ENCODE measurements at regions not wholly inside any gene's neighbourhood (a gene's known extent, or its start where the extent isn't known, plus 50 kb on each side); places are given as distances from the start of the nearest gene placed in this dataset.
"Not testable (repeated sequence)": the region's sequence is repeated elsewhere in the genome, so short reads cannot be mapped to it uniquely, and the experiment has no call there.

GRCh38 chr21:8994640-8995511 lies 1526.5 kb upstream of the TPTE start:
- H3K79me1 ChIP-seq (ENCODE audit: low read length), result no peaks in the 10 kb centered on the region
- H3K79me2 ChIP-seq (ENCODE audit: control insufficient read depth, insufficient read depth, low read length), result no peaks in the 10 kb centered on the region
- no peak overlapping the region for H3K23ac ChIP-seq (ENCODE audit: low read length)
- no peak overlapping the region for H2AK5ac ChIP-seq (ENCODE audit: low read length)
- no peak overlapping the region for H3K27ac ChIP-seq (ENCODE audit: low read depth, low read length)
- no peak overlapping the region for H3K18ac ChIP-seq (ENCODE audit: low read length)
- no peak overlapping the region for H2BK15ac ChIP-seq (replicated peaks; ENCODE audit: low read depth)
- no peak overlapping the region for H4K8ac ChIP-seq (ENCODE audit: low read depth, low read length)
- no peaks in the 10 kb centered on the region for H3K4me1 ChIP-seq (ENCODE audit: control insufficient read depth, low read depth, low read length)
- WGBS (ENCODE audit: extremely low coverage, insufficient coverage, low lambda C conversion rate), result no CpG with 5 or more reads among the region's 7 CpGs
- H4K5ac ChIP-seq (ENCODE audit: low read length), result no peak overlapping the region
- H3K56ac ChIP-seq (ENCODE audit: low read length), result no peak overlapping the region
- H2BK120ac ChIP-seq (ENCODE audit: low read depth, low read length), result no peak overlapping the region
- no peak overlapping the region for H3K9ac ChIP-seq (ENCODE audit: low read length)
- H3K36me3 ChIP-seq (ENCODE audit: control insufficient read depth, insufficient read depth, low read length), result no peaks in the 10 kb centered on the region
- no peak overlapping the region for H3K4me2 ChIP-seq (ENCODE audit: low read length)
- no peak overlapping the region for H3K4me3 ChIP-seq (ENCODE audit: low read length)
- H2BK5ac ChIP-seq (ENCODE audit: low read length), result no peak overlapping the region
- H3K4ac ChIP-seq (ENCODE audit: low read depth, low read length), result no peak overlapping the region
- DNase-seq, result no peak
- H3K27me3 ChIP-seq (ENCODE audit: insufficient read depth, low read length, poor library complexity), result no peaks in the 10 kb centered on the region

GRCh38 chr21:8996487-8996968 lies 1524.9 kb upstream of the TPTE start:
- not testable (repeated sequence) for H4K8ac ChIP-seq (ENCODE audit: low read depth, low read length); H3K4me1 ChIP-seq (ENCODE audit: control insufficient read depth, low read depth, low read length); H3K4me2 ChIP-seq (ENCODE audit: low read length); H2BK5ac ChIP-seq (ENCODE audit: low read length); H3K36me3 ChIP-seq (ENCODE audit: control insufficient read depth, insufficient read depth, low read length); H3K79me1 ChIP-seq (ENCODE audit: low read length); H2BK15ac ChIP-seq (replicated peaks; ENCODE audit: low read depth); H3K23ac ChIP-seq (ENCODE audit: low read length); H3K4me3 ChIP-seq (ENCODE audit: low read length); H3K27ac ChIP-seq (ENCODE audit: low read depth, low read length); H4K5ac ChIP-seq (ENCODE audit: low read length); H2BK120ac ChIP-seq (ENCODE audit: low read depth, low read length); DNase-seq; H3K18ac ChIP-seq (ENCODE audit: low read length); H3K56ac ChIP-seq (ENCODE audit: low read length); H2AK5ac ChIP-seq (ENCODE audit: low read length); H3K9ac ChIP-seq (ENCODE audit: low read length); H3K27me3 ChIP-seq (ENCODE audit: insufficient read depth, low read length, poor library complexity); H3K4ac ChIP-seq (ENCODE audit: low read depth, low read length); H3K79me2 ChIP-seq (ENCODE audit: control insufficient read depth, insufficient read depth, low read length)
- no CpG with 5 or more reads among the region's 1 CpG for WGBS (ENCODE audit: extremely low coverage, insufficient coverage, low lambda C conversion rate)

DNA sequence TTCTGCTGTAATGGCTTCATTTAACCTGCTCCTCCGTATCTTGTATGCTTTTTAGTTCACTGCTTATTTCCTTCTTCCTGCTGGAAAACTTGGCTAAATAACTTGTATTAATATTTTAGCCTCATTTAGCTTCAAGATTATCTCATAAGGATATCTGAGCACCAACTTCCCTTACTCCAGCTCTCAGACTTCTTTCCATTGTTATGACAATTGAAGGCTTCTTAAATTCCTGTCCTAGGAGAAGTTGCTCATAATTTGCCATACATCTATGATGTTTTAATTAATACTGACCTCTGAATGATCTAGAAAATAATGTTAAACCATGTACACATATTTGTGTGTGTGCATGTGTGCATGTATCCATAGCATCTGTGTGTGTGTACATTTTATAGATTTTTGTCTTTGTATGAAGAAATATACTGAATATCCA lies 1524.4 kb upstream of the TPTE start:
- H4K5ac ChIP-seq (ENCODE audit: low read length), result no peak overlapping the region

GRCh38 chr21:8997443-8998390 lies 1523.7 kb upstream of the TPTE start:
- not testable (repeated sequence) for DNase-seq; H3K79me2 ChIP-seq (ENCODE audit: control insufficient read depth, insufficient read depth, low read length); H2AK5ac ChIP-seq (ENCODE audit: low read length); H4K5ac ChIP-seq (ENCODE audit: low read length); H3K56ac ChIP-seq (ENCODE audit: low read length); H2BK5ac ChIP-seq (ENCODE audit: low read length); H3K9ac ChIP-seq (ENCODE audit: low read length); H3K27ac ChIP-seq (ENCODE audit: low read depth, low read length); H3K36me3 ChIP-seq (ENCODE audit: control insufficient read depth, insufficient read depth, low read length); H2BK15ac ChIP-seq (replicated peaks; ENCODE audit: low read depth); H3K4me3 ChIP-seq (ENCODE audit: low read length); H3K4me1 ChIP-seq (ENCODE audit: control insufficient read depth, low read depth, low read length); H2BK120ac ChIP-seq (ENCODE audit: low read depth, low read length); H4K8ac ChIP-seq (ENCODE audit: low read depth, low read length); H3K23ac ChIP-seq (ENCODE audit: low read length); H3K79me1 ChIP-seq (ENCODE audit: low read length); H3K4ac ChIP-seq (ENCODE audit: low read depth, low read length); H3K4me2 ChIP-seq (ENCODE audit: low read length); H3K18ac ChIP-seq (ENCODE audit: low read length); H3K27me3 ChIP-seq (ENCODE audit: insufficient read depth, low read length, poor library complexity)
- WGBS (ENCODE audit: extremely low coverage, insufficient coverage, low lambda C conversion rate), result no CpG with 5 or more reads among the region's 4 CpGs

More for the DNA sequence above, 1524.4 kb upstream of the TPTE start:
- H3K4me1 ChIP-seq (ENCODE audit: control insufficient read depth, low read depth, low read length), result no peaks in the 10 kb centered on the region
- H3K23ac ChIP-seq (ENCODE audit: low read length), result no peak overlapping the region
- no peak overlapping the region for H3K4ac ChIP-seq (ENCODE audit: low read depth, low read length)
- H3K18ac ChIP-seq (ENCODE audit: low read length), result no peak overlapping the region
- no peak overlapping the region for H3K9ac ChIP-seq (ENCODE audit: low read length)
- DNase-seq, result no peak
- no peak overlapping the region for H3K4me3 ChIP-seq (ENCODE audit: low read length)
- no peak overlapping the region for H3K4me2 ChIP-seq (ENCODE audit: low read length)
- H3K36me3 ChIP-seq (ENCODE audit: control insufficient read depth, insufficient read depth, low read length), result no peaks in the 10 kb centered on the region
- no peak overlapping the region for H4K8ac ChIP-seq (ENCODE audit: low read depth, low read length)
- no peak overlapping the region for H3K56ac ChIP-seq (ENCODE audit: low read length)
- H2BK120ac ChIP-seq (ENCODE audit: low read depth, low read length), result no peak overlapping the region
- no peak overlapping the region for H3K27ac ChIP-seq (ENCODE audit: low read depth, low read length)
- no peaks in the 10 kb centered on the region for H3K27me3 ChIP-seq (ENCODE audit: insufficient read depth, low read length, poor library complexity)
- no peak overlapping the region for H2BK15ac ChIP-seq (replicated peaks; ENCODE audit: low read depth)
- no CpG with 5 or more reads among the region's 1 CpG for WGBS (ENCODE audit: extremely low coverage, insufficient coverage, low lambda C conversion rate)
- H2AK5ac ChIP-seq (ENCODE audit: low read length), result no peak overlapping the region
- H3K79me2 ChIP-seq (ENCODE audit: control insufficient read depth, insufficient read depth, low read length), result no peaks in the 10 kb centered on the region
- no peak overlapping the region for H2BK5ac ChIP-seq (ENCODE audit: low read length)
- no peaks in the 10 kb centered on the region for H3K79me1 ChIP-seq (ENCODE audit: low read length)

- not testable (repeated sequence) for H3K4me1 ChIP-seq (ENCODE audit: control insufficient read depth, low read depth, low read length); H3K4ac ChIP-seq (ENCODE audit: low read depth, low read length); H3K79me1 ChIP-seq (ENCODE audit: low read length); H3K36me3 ChIP-seq (ENCODE audit: control insufficient read depth, insufficient read depth, low read length); H2BK5ac ChIP-seq (ENCODE audit: low read length); H2BK15ac ChIP-seq (replicated peaks; ENCODE audit: low read depth); H3K79me2 ChIP-seq (ENCODE audit: control insufficient read depth, insufficient read depth, low read length); H2BK120ac ChIP-seq (ENCODE audit: low read depth, low read length); H2AK5ac ChIP-seq (ENCODE audit: low read length); DNase-seq; H3K27ac ChIP-seq (ENCODE audit: low read depth, low read length); H3K4me3 ChIP-seq (ENCODE audit: low read length); H3K4me2 ChIP-seq (ENCODE audit: low read length); H3K27me3 ChIP-seq (ENCODE audit: insufficient read depth, low read length, poor library complexity); H3K56ac ChIP-seq (ENCODE audit: low read length); H3K9ac ChIP-seq (ENCODE audit: low read length); H3K18ac ChIP-seq (ENCODE audit: low read length); H4K5ac ChIP-seq (ENCODE audit: low read length); H4K8ac ChIP-seq (ENCODE audit: low read depth, low read length); H3K23ac ChIP-seq (ENCODE audit: low read length)
- no CpG with 5 or more reads among the region's 1 CpG for WGBS (ENCODE audit: extremely low coverage, insufficient coverage, low lambda C conversion rate)
These were observed 1522.9 kb upstream of the TPTE start for GRCh38 chr21:8998480-8998879.

Measured in mesendoderm (in vitro differentiated cells).